Mesenchymal stem cell (in vitro differentiated cells and primary cell): ENCODE measurements at regions not wholly inside any gene's neighbourhood (a gene's known extent, or its start where the extent isn't known, plus 50 kb on each side); places are given as distances from the start of the nearest gene placed in this dataset.
"Not testable (repeated sequence)": the region's sequence is repeated elsewhere in the genome, so short reads cannot be mapped to it uniquely, and the experiment has no call there.

Source experiments
- DNase-seq: peaks from one replicate; pipeline ENCODE4 v3.0.0-alpha.2; 2013
- H2AFZ ChIP-seq: one replicate; pipeline ENCODE4 v1.6.1; 2013; ENCODE audit warnings: low read depth, mild to moderate bottlenecking, control low read depth, inconsistent platforms, low read length, moderate library complexity
- H2AK5ac ChIP-seq: 2 replicates; pipeline ENCODE4 v1.6.1; 2013; ENCODE audit warnings: low read length, moderate library complexity, mild to moderate bottlenecking, inconsistent platforms; ENCODE audit not compliant: severe bottlenecking
- H2BK120ac ChIP-seq: one replicate; pipeline ENCODE4 v1.6.1; 2013; ENCODE audit warnings: low read depth, mild to moderate bottlenecking, inconsistent platforms, low read length, moderate library complexity
- H2BK12ac ChIP-seq, 2 experiments: one replicate each; pipeline ENCODE4 v1.6.1; 2013; ENCODE audit warnings: inconsistent platforms in 2 of 2, low read length in 2 of 2, mild to moderate bottlenecking in 2 of 2, moderate library complexity in 2 of 2, control low read depth in 1 of 2
- H2BK15ac ChIP-seq: one replicate; pipeline ENCODE4 v1.6.1; 2013; ENCODE audit warnings: mild to moderate bottlenecking, low read depth, inconsistent platforms; ENCODE audit not compliant: poor library complexity, severe bottlenecking
- H2BK5ac ChIP-seq: 2 replicates; pipeline ENCODE4 v1.6.1; 2013; ENCODE audit warnings: low read depth, mild to moderate bottlenecking, low read length, control low read depth, inconsistent platforms; ENCODE audit not compliant: poor library complexity, severe bottlenecking
- H3K14ac ChIP-seq, 2 experiments: one replicate each; pipeline ENCODE4 v1.6.1; 2013; ENCODE audit warnings: inconsistent platforms in 2 of 2, low read length in 2 of 2, control low read depth in 1 of 2, mild to moderate bottlenecking in 1 of 2, moderate library complexity in 1 of 2
- H3K18ac ChIP-seq, 2 experiments: one replicate each; pipeline ENCODE4 v1.6.1; 2013; ENCODE audit warnings: inconsistent platforms in 2 of 2, low read length in 2 of 2, control low read depth in 1 of 2, low read depth in 1 of 2, mild to moderate bottlenecking in 1 of 2
- H3K23ac ChIP-seq, 2 experiments: one replicate each; pipeline ENCODE4 v1.6.1; 2013; ENCODE audit warnings: inconsistent platforms in 2 of 2, low read length in 2 of 2, mild to moderate bottlenecking in 2 of 2, moderate library complexity in 2 of 2, control low read depth in 1 of 2
- H3K27ac ChIP-seq: 2 replicates; pipeline ENCODE4 v1.5.1; 2013; ENCODE audit warnings: mild to moderate bottlenecking, moderate library complexity, low read length, control low read depth, inconsistent platforms; ENCODE audit not compliant: poor library complexity, severe bottlenecking
- H3K27me3 ChIP-seq, 2 experiments: 2 replicates each; pipeline versions ENCODE4 v1.6.1 to v1.7.0; 2013; ENCODE audit warnings: low read length in 2 of 2, mild to moderate bottlenecking in 2 of 2, moderate library complexity in 2 of 2, control low read depth in 1 of 2, inconsistent platforms in 1 of 2; ENCODE audit not compliant: control insufficient read depth in 1 of 2, insufficient read depth in 1 of 2
- H3K36me3 ChIP-seq, 2 experiments: 2 replicates each; pipeline versions ENCODE4 v1.6.1 to v1.7.0; 2013; ENCODE audit warnings: low read length in 2 of 2, control low read depth in 1 of 2, inconsistent platforms in 1 of 2, low read depth in 1 of 2, mild to moderate bottlenecking in 1 of 2; ENCODE audit not compliant: insufficient read depth in 2 of 2, control insufficient read depth in 1 of 2
- H3K4ac ChIP-seq, 2 experiments: one replicate each; pipeline ENCODE4 v1.6.1; 2013; ENCODE audit warnings: inconsistent platforms in 2 of 2, low read length in 2 of 2, mild to moderate bottlenecking in 2 of 2, moderate library complexity in 2 of 2, control low read depth in 1 of 2, low read depth in 1 of 2
- H3K4me1 ChIP-seq: 2 replicates; pipeline ENCODE4 v1.6.1; 2013; ENCODE audit warnings: low read depth, low read length, control low read depth; ENCODE audit not compliant: control insufficient read depth, insufficient read depth
- H3K4me2 ChIP-seq: 2 replicates; pipeline ENCODE4 v1.6.1; 2013; ENCODE audit warnings: low read length, mild to moderate bottlenecking, inconsistent platforms; ENCODE audit not compliant: poor library complexity, severe bottlenecking
- H3K4me3 ChIP-seq, 2 experiments: 2 replicates each; pipeline versions ENCODE4 v1.5.1 to v1.7.0; 2013; ENCODE audit warnings: low read length in 2 of 2, mild to moderate bottlenecking in 2 of 2, control low read depth in 1 of 2, low read depth in 1 of 2; ENCODE audit not compliant: insufficient read depth in 1 of 2
- H3K79me1 ChIP-seq: replicated peaks from 2 replicates; pipeline ENCODE4 v1.6.1; 2013; ENCODE audit warnings: mild to moderate bottlenecking, control low read depth, low read length, inconsistent platforms; ENCODE audit not compliant: poor library complexity, severe bottlenecking
- H3K9ac ChIP-seq: 2 replicates; pipeline ENCODE4 v1.7.0; 2013; ENCODE audit warnings: mild to moderate bottlenecking, low read length, moderate library complexity
- H3K9me3 ChIP-seq: 2 replicates; pipeline ENCODE4 v1.7.0; 2013; ENCODE audit warnings: mild to moderate bottlenecking, low read length; ENCODE audit not compliant: control insufficient read depth
- H4K8ac ChIP-seq: one replicate; pipeline ENCODE4 v1.6.1; 2013; ENCODE audit warnings: inconsistent platforms, mild to moderate bottlenecking, low read length, moderate library complexity
- H4K91ac ChIP-seq: one replicate; pipeline ENCODE4 v1.6.1; 2013; ENCODE audit warnings: mild to moderate bottlenecking, low read length, inconsistent platforms
- WGBS: methylation state at CpG from one replicate; pipeline ENCODE4 v1.1.7; 2013; ENCODE audit warnings: mixed read lengths; 5-methylcytosine and 5-hydroxymethylcytosine counted together

DNA sequence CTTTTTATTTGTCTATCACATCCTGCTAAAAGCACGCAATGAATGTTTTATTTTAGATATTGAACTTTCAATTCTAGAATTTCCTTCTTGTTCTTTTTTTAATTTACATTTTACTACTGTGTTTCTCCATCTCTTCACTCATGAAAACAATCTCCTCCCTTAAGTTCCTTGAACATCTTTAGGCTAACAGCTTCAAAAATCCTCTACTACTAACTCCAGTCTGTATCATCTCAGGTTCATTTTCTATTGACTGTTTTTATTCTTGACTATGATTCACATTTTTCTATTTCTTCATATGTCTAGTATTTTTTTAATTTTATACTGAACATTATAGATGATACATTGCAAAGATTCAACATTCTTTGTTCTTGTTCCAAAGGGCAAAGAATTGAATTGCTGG, 79.2 kb upstream of the NCK2 start:
- H3K27me3 ChIP-seq: peaks cover 0 to 3% of the 10 kb centered on the region in 2 experiments
- H3K14ac ChIP-seq: no peak overlapping the region
- H3K4me3 ChIP-seq: no peak overlapping the region
- H3K9me3 ChIP-seq: peaks cover 34% of the 10 kb centered on the region
- no peaks in the 10 kb centered on the region for H3K4me1 ChIP-seq
- no peak overlapping the region for H3K4ac ChIP-seq
- H4K91ac ChIP-seq: no peak overlapping the region
- H2AK5ac ChIP-seq: no peak overlapping the region
- no peak overlapping the region for H2BK120ac ChIP-seq
- no peak overlapping the region for H2BK15ac ChIP-seq
- no peak overlapping the region for H3K23ac ChIP-seq
- no peak overlapping the region for H3K9ac ChIP-seq
- no peak overlapping the region for H2BK12ac ChIP-seq
- H2AFZ ChIP-seq: no peak overlapping the region
- H3K79me1 ChIP-seq: no peaks in the 10 kb centered on the region
- H3K4me2 ChIP-seq: no peak overlapping the region
- no peaks in the 10 kb centered on the region for H3K36me3 ChIP-seq
- no peak overlapping the region for H3K27ac ChIP-seq
- no peak overlapping the region for H2BK5ac ChIP-seq
- DNase-seq: no peak
- H4K8ac ChIP-seq: no peak overlapping the region
- no CpG with 5 or more reads among the region's 1 CpG for WGBS
- H3K18ac ChIP-seq: no peak overlapping the region

DNA sequence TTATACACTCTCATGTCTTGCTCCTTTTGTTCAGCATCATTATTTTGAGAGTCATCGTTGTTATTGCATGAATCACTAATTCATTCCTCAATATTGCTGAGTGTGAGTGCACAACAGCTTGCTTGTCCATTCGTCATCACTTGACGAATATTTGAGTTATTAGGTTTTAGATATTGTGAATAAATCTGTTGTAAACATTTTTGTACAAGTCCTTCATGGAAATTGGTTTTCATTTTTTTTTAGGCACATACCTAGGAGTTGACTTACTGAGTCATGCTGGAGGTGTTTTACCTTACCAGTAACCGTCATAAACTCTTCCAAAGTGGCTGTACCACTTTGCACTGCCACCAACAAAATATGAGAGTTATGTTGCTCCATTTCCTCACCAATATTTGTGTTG, 84.2 kb upstream of the NCK2 start:
- no peaks in the 10 kb centered on the region for H3K36me3 ChIP-seq
- no peak overlapping the region for H2AFZ ChIP-seq
- no peak overlapping the region for H3K18ac ChIP-seq
- H2AK5ac ChIP-seq: no peak overlapping the region
- H3K4ac ChIP-seq: no peak overlapping the region
- no peak overlapping the region for H3K23ac ChIP-seq
- H3K9ac ChIP-seq: no peak overlapping the region
- H4K8ac ChIP-seq: no peak overlapping the region
- 93% methylated on average over 3 of the region's 4 CpGs for WGBS
- no peak overlapping the region for H3K14ac ChIP-seq
- no peak overlapping the region for H3K4me2 ChIP-seq
- H3K9me3 ChIP-seq: peaks cover 22% of the 10 kb centered on the region
- H4K91ac ChIP-seq: no peak overlapping the region
- H3K27me3 ChIP-seq: no peaks in the 10 kb centered on the region
- no peak overlapping the region for H2BK5ac ChIP-seq
- H2BK12ac ChIP-seq: no peak overlapping the region
- H3K79me1 ChIP-seq: no peaks in the 10 kb centered on the region
- no peak for DNase-seq
- no peak overlapping the region for H2BK120ac ChIP-seq
- H3K27ac ChIP-seq: no peak overlapping the region
- no peaks in the 10 kb centered on the region for H3K4me1 ChIP-seq
- no peak overlapping the region for H3K4me3 ChIP-seq
- no peak overlapping the region for H2BK15ac ChIP-seq

DNA sequence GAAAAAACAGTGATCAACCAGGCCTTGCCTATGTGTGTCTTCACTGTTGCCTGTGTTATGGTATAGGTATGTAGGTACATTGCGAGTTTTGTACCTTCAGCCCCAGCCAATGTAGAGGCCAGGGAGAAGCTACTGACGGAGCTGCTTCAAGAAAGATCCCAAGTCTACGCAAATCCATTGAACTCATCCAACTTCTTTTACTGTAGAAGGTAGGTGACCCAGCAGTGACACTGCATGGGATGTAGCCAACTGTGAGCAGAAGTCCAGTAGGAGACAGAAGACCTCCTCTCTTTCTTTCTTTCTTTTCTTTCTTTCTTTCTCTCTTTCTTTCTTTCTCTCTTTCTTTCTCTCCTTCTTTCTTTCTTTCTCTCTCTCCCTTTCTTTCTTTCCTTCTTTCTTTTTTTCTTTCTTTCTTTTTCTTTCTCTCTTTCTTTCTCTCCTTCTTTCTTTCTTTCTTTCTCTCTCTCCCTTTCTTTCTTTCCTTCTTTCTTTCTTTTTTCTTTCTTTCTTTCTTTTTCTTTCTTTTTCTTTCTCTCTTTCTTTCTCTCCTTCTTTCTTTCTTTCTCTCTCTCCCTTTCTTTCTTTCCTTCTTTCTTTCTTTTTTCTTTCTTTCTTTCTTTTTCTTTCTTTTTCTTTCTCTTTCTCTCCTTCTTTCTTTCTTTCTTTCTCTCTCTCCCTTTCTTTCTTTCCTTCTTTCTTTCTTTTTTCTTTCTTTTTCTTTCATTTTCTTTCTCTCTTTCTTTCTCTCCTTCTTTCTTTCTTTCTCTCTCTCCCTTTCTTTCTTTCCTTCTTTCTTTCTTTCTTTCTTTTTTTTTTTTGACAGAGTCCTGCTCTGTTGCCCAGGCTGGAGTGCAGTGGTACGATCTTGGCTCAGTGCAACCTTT, 88.7 kb upstream of the NCK2 start:
- H3K4me3 ChIP-seq, H3K18ac ChIP-seq, H3K27me3 ChIP-seq, H2BK12ac ChIP-seq, H2BK5ac ChIP-seq, H2AK5ac ChIP-seq, H2AFZ ChIP-seq, DNase-seq, H2BK15ac ChIP-seq, H2BK120ac ChIP-seq, H3K4me2 ChIP-seq, H4K91ac ChIP-seq, H3K36me3 ChIP-seq, H4K8ac ChIP-seq, H3K79me1 ChIP-seq, H3K9me3 ChIP-seq, H3K14ac ChIP-seq, H3K4me1 ChIP-seq, H3K27ac ChIP-seq, H3K23ac ChIP-seq, H3K9ac ChIP-seq, H3K4ac ChIP-seq: not testable (repeated sequence)
- 91% methylated on average over 4 of the region's 4 CpGs for WGBS

DNA sequence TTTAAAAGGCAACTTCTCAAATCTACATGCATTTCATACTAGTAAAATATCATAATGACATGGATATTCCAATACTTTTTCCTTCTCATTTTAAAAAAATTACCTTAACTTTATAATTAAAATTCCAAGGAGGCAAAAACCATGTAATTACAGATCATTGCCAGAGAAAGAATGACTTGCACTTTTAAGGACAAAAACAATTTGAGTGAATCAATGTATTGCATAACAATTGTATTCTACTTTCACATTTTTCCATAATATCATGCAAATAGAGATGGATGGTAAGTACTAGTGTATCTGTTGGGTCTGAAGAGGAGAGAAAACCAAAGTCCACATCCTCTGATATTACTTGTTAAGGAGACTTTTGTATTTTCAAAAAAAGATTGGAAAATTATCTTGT, 89.5 kb upstream of the NCK2 start:
- DNase-seq: no peak
- H2AK5ac ChIP-seq: no peak overlapping the region

More for the DNA sequence above, 89.5 kb upstream of the NCK2 start:
- Histone ChIP-seq H3K27me3 (no peaks in the 10 kb centered on the region), H2BK5ac (no peak overlapping the region), H2BK12ac (no peak overlapping the region), H4K91ac (no peak overlapping the region), H3K4me3 (no peak overlapping the region), H3K9ac (no peak overlapping the region), H3K27ac (no peak overlapping the region), H2BK120ac (no peak overlapping the region), H3K4me1 (no peaks in the 10 kb centered on the region), H3K18ac (no peak overlapping the region), H3K4ac (no peak overlapping the region), H4K8ac (no peak overlapping the region), H3K79me1 (no peaks in the 10 kb centered on the region), H2BK15ac (no peak overlapping the region), H3K4me2 (no peak overlapping the region), H3K9me3 (peaks cover 4% of the 10 kb centered on the region), H3K36me3 (no peaks in the 10 kb centered on the region), H2AFZ (no peak overlapping the region), H3K14ac (no peak overlapping the region), H3K23ac (no peak overlapping the region)
